Fibroblast of the conjunctiva (primary cell): ENCODE measurements at regions not wholly inside any gene's neighbourhood (a gene's known extent, or its start where the extent isn't known, plus 50 kb on each side); places are given as distances from the start of the nearest gene placed in this dataset.
"Not testable (repeated sequence)": the region's sequence is repeated elsewhere in the genome, so short reads cannot be mapped to it uniquely, and the experiment has no call there.

ENCODE experiments used
- DNase-seq: peaks from one replicate; pipeline ENCODE4 v3.0.0-alpha.2; 2010; ENCODE audit warnings: low read depth

DNA sequence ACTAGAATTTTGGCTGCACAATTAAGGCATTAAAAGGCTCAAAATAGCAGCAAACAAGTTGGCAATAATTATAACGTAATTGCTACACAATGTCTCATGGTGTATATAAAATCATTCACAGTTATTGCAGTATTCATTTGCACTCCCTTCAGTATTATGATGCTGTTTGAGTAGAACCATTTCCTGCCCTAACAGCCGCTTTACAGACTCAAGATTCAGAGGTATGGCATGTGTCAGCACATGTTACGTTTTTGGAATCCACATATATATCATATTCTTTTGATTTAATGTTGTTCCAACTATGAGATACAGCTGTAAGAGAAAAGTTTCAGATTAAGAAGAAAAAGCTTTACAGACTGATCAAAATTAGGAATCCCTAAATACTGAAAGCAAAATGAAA, 56.3 kb upstream of the NCKAP5 start:
- no peak for DNase-seq

DNA sequence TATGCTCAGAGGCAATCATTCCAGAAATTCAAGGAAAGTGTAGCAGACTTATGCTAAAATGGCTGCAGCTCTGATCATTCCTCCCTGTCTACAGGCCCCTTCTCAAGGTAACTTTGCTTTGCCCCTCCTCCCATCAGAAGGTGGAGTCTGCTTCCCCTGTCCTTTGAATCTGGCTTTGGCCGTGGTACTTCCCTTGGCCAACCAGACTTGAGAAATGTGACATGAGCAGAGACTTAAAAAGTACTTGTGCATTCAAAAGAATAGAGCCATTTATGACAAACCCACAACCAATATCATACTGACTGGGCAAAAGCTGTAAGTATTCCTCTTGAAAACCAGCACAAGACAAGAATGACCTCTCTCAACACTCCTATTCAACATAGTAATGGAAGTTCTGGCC, 59.5 kb upstream of the NCKAP5 start:
- DNase-seq = no peak

DNA sequence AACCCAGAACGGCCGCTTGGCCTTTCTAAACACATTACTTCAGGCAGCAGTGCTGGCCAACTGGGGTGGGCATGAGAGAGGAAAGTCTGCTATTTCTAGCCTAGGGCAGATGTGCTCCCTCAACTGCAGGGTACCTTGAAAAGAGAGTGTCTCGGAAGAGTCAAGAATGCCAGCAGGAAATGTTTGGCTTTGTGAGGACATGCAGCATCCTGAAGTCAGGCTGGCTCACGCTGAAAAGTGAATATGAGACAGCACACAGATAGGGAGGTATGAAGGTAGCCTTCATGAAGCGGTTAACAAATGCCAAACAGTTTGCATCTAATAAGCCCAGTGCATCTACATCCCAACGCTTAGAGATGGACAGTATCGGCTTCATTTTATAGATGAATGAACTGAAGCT, 65.0 kb upstream of the NCKAP5 start:
- no peak for DNase-seq

DNA sequence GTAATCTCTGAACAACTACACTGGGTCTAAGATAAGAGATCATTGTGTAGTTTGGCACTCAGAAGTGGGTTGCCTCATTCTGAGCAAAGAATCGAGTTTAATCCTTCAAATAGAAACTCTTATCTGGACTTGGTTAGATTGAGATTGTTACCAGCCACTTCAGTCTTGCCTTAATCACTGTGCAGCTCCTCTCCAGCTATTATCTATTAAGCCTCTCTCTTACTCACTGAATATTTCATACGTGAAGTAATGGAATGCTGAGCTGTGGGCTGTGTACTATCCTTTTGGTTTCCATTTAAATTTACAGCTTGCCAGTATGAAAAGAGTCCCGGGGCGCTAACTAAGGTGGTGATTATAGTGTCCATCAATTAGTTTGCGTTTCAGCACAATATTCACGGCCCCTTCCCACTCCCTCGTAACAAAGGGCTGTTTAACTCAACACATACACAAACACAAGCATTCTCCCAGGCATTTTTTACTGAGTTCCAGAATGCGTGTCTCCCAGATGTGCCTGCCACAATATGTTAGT, 65.7 kb upstream of the NCKAP5 start:
- no peak for DNase-seq

DNA sequence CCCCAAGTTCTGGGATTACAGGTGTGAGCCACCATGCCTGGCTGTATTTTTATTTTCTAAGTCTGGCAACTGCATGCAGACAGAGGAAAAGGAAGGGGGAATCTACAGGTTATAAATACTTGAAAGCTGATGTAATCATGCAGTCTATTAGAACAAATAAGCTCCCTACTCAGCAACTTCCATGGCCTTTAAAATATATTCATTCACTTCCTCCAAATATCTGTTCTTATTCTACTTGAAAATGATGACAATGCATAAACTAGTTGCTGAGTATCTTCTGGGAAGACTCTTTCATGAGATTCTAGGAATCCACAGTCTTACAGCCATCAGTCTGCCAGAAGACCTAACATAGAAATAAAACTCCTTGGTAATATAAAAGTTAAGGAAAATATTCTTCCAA, 66.9 kb upstream of the NCKAP5 start:
- no peak for DNase-seq

DNA sequence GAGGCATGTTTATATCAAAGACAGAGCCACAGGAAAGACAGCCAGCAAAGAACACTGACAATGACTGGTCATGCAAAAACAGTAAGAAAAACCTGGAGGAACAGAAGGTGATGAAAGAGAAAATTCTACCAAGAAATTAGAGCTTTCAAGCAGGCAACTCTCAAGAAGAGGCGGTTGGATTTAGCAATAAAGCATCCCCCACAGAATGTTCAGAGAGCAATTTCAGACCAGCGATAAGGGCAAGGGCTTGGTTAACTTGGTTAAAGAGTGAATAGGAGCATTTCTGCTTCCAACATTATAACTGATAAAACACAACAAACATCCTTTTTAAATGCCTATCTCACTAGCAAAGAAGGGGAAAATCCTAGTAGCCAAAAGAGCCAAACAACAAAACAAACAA, 68.0 kb upstream of the NCKAP5 start:
- DNase-seq = no peak

DNA sequence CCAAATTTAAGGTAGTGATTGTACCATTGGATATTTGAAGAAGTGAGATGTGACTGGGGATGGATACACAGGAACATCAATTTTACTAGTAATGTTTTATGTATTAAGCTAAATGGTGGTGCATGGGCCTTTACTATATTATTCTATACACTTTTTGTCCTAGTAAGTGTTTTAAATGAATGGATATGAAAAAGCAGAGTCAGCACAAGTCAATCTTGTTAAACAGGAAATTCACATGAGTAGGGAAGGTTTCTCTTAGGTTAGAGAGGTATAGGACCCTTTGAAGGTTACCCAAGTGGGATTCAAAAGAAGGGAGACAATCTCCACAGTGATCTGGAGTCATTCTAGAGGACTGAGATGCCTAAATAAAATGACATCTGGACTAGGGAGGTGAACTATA, 71.8 kb upstream of the NCKAP5 start:
- DNase-seq = no peak

DNA sequence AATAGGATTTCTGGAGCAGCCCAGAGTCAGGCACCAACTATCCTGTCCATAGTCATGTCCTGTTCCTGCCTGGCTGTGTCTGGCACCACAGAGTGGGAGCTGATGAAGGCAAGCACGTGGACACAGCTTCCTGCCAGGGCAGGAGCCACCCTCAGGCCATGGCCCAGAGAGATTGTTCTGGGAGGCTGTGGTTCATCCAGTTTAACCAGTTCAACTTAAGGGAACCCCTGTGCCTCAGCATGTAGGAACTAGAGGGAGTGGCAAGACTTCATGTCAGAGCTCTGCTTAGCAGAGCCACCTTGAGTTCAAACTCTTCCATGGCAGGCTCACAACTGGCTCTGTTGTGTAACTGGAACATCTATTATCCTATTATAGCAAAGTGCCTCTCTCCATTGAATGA, 73.2 kb upstream of the NCKAP5 start:
- DNase-seq = no peak

DNA sequence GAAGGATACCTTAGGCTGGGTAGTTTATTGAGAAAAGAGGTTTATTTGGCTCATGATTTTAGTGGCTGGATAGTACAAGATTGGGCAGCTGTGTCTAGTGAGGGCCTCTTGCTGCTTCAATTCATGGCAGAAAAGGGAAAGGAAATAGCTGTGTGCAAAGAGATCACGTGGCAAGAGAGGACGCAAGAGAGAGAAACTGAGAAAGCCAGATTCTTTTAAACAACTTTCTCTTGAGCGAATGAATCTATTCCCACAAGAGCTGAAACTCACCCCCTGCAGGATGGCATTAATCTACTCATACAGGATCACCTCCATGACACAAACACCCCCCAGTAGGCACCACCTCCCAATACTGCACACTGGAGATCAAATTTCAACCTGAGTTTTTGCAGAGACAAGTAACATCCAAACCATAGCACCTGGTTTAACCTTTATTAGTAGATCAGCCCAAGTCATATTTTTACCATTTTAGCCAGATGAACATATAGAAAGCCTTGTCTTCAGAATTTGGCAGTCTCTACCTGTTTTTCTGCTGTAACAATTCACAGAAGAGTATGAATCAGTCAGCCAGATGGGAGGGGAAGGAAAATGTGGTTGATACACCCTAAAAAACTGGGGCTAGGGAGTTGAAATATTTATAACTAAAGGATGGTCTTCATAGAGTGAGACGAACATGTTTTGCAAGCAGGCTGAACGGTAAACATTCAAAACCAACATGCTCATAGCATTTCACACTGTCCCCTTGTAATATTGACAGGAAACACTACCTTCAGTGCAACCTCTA, 73.9 kb upstream of the NCKAP5 start:
- DNase-seq = no peak

DNA sequence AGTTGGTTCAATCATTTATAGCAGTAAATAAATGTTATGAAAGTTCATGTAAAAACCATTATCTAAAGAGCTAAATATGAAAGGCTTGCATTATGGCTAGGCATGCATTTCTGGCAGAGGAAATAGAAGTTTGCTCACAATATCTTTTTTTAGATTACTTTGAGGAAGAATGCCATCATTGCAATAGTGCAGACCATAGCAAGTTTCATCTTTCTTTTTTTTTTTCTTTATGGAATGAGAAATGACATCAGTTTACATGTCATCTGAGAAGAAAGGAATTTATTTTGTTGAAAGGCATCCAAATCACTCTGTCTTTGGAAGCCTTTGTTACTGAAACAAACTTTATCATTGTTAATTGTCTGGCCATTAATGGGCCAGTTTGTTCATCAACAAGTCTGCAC, 74.5 kb upstream of the NCKAP5 start:
- no peak for DNase-seq

DNA sequence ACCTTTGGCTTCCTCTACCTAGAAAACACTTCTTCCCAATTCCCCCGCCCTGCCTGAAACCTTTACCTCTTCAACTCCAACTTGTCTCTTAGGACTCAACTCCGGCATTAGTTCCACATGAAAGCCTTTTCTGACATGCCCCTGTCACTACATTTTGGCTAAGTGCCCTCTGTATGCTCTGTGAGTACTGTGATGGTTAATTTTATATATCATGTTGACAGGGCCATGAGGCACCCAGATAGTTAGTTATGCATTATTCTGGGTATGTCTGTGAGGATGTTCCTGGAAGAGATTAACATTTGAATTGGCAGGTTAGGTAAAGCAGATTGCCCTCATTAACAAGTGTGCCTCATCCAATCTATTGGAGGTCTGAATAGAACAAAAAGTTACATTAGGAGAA, 75.6 kb upstream of the NCKAP5 start:
- DNase-seq = no peak

DNA sequence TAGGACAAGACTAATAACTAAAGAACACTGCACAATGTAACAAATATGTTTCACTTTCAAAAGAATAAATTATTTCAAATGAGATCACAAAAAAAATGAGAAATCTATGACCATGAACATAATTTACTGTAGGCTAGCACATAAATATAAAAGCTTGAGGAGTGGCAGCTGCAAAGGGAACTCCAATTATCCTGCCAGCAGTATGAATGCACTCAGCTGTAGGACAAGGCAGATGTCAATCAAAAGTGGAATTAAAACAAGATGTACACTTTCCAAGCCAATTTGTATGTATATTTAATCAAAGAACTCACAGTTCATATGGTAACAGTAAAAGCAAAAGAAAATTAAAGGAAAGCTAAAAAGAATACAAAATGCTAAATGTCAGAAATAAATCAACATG, 76.6 kb upstream of the NCKAP5 start:
- DNase-seq = no peak

DNA sequence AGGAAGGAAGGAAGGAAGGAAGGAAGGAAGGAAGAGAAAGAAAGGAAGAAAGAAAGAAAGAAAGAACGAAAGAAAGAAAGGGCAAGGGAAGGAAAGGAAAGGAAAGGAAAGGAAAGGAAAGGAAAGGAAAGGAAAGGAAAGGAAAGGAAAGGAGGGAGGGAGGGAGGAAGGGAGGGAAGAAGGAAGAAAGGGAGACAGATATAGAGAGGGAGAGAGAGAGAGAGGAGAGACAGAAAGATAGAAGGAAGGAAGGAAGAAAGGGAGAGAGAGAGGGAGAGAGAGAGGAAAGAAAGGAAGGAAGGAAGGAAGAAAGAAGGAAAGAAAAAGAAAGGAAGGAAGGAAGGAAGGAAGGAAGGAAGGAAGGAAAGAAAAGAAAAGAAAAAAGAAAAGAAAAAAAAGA, 79.1 kb upstream of the NCKAP5 start:
- not testable (repeated sequence) for DNase-seq

DNA sequence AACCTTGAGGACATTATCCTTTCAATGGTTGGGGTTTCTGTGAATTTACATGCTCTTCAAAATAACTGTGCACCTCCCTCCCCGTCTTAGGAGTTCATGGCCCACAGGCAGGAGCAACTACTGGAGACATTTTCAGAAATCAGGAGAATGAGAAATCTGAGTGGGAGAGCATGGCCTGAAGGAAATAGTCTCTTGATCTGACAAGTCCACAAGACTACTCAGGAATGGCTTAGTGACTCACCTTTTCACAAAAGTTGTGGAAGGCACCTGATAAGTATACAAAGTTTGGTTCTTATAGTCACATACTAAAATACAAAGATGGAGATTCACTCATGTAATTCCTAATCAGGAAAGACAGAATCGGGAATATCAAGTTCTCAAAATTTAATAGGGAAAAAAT, 83.6 kb upstream of the NCKAP5 start:
- DNase-seq = no peak

DNA sequence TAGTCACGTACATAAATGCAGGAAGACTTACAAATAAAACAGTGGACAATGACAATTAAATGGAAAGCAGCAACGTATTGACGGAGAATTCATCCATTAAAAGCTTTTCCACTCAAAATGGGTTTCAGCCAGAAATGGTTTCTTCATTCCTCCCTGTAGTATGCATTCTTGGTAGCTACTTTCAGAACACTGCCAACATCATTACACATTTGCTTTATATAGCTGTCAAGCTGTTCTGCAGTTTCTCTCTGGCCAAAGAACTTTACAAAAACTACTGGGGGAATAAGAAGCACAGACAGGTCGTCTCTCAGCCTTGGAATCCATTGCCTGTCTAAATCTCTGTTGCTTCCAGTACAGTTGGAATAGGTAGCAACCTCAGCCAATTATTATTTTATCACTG, 84.1 kb upstream of the NCKAP5 start:
- no peak for DNase-seq

DNA sequence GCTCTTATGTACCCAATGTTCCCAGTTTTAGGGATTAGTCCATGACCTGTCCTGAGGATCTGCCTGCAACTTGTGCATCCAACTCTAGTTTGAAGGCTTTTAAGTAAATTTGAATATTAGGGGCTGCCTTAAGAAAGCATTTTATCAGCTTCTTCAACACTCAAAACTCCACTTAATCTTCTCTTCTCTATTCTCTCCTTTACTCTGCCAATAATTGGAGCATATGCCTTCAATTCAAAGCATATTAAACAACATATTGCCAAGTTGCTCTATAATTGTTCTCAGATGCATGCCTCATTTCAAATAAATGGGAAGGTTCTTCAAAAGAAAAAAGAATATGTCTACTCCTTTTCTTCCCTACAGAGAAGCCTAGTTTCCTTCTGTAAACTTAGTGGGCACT, 84.8 kb upstream of the NCKAP5 start:
- DNase-seq = no peak

DNA sequence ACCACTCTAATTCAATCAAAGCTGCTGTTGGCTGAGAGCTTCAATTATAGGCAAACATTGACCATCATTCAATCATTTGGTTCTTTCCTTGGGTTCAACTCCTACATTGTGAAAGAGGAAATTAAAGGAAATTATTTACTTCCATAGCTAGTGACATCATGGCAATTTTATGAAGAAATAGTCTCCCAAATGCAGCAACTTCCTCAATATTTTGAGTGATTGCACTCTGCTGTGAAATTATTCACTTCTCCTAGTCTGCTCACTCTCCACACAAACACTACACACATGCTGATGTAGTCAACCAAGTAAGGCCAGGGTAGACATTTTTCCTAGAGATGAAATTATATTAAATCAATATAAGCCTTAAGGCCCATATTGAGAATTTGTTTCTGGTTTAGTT, 86.7 kb upstream of the NCKAP5 start:
- DNase-seq = no peak

DNA sequence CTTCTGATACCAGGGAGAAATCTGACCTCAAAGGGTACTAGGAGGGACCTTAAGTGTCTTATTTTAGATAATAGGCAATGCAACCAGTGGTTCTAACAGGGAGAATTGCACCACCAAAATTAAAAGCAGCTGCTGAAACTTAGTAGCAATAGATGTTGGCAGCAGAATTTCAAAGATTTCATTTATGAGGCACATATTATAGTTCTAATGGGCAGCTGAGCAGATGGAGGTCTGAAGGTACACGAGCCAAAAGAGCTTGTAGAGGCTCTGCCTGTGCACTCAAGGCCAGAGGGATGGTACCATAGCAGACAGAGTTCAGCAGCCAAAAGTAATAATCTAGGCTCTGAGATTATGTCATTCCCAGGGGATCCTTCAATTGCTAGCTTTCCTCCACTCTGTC, 87.3 kb upstream of the NCKAP5 start:
- peak; percentile 44 for DNase-seq

DNA sequence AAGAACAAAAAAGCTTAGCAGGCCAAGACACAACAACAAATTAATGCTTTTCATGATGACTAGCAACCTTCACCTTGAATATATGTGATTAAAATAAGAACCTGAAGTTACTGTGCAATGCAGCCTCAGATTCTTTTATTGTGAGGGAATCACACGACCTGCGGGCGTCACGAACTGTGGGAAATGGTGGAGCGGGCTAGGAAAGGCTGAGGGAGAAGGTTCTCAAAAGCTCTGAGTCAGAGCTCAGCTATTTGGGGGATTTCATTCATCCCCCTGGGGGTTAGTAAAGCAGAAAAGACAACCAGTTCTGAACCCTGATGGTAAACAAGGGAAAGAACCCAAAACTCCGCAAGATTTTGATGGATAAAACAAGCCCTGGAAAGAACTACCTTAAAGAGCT, 89.3 kb upstream of the NCKAP5 start:
- DNase-seq = no peak

DNA sequence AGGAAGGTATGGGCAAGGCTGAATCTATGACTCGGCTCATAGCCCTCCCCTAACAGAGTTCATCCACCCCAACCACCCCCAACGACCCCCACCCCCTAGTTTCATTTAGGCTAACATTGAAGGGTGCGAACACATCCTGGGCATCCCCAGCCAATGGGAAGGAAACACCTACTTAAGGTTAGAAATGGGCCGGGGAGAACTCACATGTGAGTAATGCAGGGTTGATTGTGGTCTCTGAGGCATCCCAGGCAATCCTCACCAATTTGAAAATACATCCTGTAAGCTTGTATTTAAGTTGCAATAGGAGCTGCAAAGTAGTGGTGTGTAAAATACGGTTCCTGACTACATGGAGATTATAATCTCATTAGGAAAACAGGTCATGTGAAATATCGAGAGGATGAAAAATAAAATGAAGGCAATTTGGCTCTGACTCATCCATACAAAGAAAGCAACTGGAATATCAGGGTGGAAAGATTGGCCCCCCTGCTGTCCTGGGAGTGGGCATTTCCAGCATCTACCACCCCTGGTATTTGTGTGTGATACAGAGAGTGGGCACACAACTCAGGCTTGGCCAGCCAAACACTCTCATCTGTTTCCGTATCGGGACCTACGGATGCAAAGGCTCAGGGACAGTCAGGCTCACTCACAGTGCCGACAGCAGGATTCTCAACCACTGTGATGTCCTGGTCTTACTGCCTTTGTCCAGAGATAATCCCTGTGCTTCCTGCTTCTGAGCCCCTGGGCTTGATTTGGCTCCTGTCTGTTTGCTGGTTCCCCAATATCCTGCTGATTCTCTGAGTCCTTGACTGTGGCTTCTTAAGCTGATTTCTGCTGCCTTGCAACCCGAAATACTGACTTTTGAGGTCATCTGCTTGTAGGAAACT, 90.0 kb upstream of the NCKAP5 start:
- DNase-seq = no peak

DNA sequence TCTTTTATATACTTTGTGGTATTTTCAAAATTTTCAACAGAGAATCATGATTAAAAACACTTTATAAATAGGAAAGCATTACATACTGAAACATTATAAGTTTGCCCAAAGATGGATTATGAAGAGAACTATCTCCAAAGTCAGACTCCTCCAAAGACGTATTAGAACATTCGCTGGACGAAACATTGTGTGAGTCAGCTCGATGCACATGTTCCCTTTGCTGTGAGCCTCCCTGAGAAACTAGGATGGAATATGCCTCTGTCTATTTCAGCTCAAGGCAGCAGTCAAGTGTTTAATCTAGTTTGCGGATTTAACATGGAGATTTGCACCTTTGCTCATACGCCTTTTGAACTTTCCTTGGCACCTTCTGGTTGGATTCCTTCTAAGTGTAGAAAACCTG, 92.2 kb upstream of the NCKAP5 start:
- DNase-seq = no peak

DNA sequence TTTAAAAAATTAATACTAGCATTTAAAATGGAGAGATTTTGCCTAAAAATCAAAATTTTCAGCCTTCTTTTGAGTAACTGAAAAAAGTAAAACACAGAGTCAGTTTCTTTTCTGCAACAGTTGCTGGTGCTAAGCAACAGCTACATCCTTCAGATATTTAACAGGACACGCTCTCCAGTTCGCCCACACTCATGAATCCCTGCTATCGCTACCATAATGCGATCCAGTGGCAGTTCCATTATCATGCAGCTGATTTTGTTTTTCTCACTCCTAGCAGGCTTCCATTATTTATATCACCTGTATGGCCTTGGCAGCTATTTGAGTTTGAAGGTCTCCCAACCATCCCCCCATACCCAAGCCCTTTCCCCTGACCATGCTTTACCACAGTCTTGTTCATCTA, 93.1 kb upstream of the NCKAP5 start:
- no peak for DNase-seq

DNA sequence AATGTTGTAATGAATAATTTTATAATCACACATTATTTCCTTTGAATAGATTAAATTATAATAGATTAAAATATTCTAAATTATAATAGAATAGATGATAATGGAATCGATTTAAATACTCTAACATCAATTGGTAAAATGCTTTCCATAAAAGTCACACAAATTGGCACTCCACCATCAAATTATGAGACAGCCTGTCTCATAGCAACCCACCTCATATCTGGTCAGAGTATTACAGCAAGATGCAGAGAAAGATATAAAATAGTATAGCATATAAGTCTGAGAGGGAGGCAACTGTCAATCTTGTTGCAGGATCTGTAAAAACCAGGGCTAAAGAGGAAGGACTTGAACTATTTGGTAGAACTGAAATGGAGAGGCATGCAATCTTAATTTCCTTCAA, 98.4 kb upstream of the NCKAP5 start:
- DNase-seq = no peak
